Fibroblast of lung (primary cell): ENCODE measurements at regions not wholly inside any gene's neighbourhood (a gene's known extent, or its start where the extent isn't known, plus 50 kb on each side); places are given as distances from the start of the nearest gene placed in this dataset.

ENCODE experiments used
- EZH2 ChIP-seq: IDR thresholded peaks from 2 replicates; pipeline ENCODE4 v1.5.1; 2012; ENCODE audit warnings: low read length, control low read depth, mild to moderate bottlenecking; ENCODE audit errors: missing control alignments
- TF ChIP-seq, protein P1 (sequence below), 2 donors: IDR thresholded peaks in 1 of 2; conservative IDR thresholded peaks in 1 of 2; 1 replicate in 1 of 2; 2 replicates in 1 of 2; pipeline ENCODE4 v1.5.1; 2011 to 2012; ENCODE audit warnings: low read length in 2 of 2, control low read depth in 1 of 2, inconsistent platforms in 1 of 2, low read depth in 1 of 2, mild to moderate bottlenecking in 1 of 2

DNA sequence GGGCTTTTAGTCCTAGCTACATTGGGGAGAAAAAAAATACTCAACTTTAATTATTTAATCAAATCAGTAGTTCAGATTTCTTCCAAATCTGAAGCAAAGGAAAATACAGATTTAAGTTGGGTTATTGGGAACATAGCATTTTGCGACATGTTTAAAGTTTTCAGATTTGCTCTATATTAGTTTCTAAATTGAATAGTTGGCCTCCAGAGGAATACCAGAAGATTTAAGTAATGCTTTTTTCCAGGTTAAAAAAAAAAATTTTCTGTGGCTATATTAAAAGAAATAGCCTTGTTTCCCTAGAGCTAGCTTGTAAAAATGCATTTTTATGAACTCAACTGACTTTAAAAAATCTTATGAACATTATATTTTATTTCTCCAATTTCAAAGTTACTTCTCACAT lies 115.9 kb downstream of the DDX53 start:
- no peak for TF ChIP-seq EZH2
- TF ChIP-seq, protein P1, sequence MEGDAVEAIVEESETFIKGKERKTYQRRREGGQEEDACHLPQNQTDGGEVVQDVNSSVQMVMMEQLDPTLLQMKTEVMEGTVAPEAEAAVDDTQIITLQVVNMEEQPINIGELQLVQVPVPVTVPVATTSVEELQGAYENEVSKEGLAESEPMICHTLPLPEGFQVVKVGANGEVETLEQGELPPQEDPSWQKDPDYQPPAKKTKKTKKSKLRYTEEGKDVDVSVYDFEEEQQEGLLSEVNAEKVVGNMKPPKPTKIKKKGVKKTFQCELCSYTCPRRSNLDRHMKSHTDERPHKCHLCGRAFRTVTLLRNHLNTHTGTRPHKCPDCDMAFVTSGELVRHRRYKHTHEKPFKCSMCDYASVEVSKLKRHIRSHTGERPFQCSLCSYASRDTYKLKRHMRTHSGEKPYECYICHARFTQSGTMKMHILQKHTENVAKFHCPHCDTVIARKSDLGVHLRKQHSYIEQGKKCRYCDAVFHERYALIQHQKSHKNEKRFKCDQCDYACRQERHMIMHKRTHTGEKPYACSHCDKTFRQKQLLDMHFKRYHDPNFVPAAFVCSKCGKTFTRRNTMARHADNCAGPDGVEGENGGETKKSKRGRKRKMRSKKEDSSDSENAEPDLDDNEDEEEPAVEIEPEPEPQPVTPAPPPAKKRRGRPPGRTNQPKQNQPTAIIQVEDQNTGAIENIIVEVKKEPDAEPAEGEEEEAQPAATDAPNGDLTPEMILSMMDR (conservative IDR thresholded peaks at IDR 0.05 in 1 of 2, IDR thresholded peaks at IDR 0.05 in 1 of 2; ENCODE audit: low read depth in 1 of 2, low read length in 2 of 2) = no peak
